LHCN-M2 (cell line): ENCODE measurements at regions not wholly inside any gene's neighbourhood (a gene's known extent, or its start where the extent isn't known, plus 50 kb on each side); places are given as distances from the start of the nearest gene placed in this dataset.

Experiments used
- DNase-seq: peaks from one replicate; pipeline ENCODE4 v3.0.0-alpha.2; 2012; ENCODE audit warnings: low read depth

GRCh38 chr9:1673300-1673699 is 341.8 kb upstream of the SMARCA2 start:
- DNase-seq: no peak

DNA sequence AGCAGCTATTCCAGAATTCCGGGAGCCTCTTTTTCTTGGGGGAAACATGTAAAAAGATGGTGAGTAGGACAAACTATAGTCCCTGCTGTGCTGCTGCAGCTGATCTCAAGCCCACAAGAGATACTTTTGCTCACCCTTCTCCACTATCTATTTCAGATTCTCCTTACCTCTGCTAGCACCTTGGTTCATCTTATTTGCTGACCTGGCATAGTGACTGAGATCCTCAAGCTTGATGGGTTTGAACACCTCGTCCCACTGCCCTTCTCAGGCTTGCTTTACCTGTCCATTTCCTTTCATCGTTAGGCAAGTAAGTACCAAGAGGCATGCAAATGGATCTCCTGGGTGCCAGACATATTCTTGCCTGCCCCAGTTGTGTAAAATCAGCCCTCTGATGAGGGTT is 338.4 kb upstream of the SMARCA2 start:
- no peak for DNase-seq

DNA sequence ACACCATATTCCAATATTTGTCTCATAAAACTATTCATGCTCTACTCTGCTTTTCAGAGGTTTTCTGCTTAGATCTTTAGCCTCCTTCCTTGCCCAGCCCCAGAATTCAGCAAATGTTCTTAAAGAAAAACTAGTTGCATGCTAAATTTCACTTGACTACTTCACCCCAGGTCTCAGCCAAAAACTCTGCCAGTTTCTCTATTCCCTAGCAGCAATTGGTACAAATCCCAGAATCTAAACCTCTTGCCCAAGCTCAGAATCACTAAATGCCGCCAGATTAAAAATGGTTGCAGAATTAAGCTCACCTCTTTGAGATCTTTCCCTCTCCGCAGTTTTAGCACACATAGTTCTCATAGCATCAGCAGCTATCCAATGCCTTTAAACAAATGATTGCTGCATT is 331.2 kb upstream of the SMARCA2 start:
- DNase-seq: no peak

- DNase-seq: no peak
Measured at GRCh38 chr9:1698991-1699390, 316.2 kb upstream of the SMARCA2 start.

- no peak for DNase-seq
Measured at GRCh38 chr9:1701113-1701512, 314.0 kb upstream of the SMARCA2 start.

- no peak for DNase-seq
Measured at GRCh38 chr9:1702701-1703100, 312.4 kb upstream of the SMARCA2 start.

DNA sequence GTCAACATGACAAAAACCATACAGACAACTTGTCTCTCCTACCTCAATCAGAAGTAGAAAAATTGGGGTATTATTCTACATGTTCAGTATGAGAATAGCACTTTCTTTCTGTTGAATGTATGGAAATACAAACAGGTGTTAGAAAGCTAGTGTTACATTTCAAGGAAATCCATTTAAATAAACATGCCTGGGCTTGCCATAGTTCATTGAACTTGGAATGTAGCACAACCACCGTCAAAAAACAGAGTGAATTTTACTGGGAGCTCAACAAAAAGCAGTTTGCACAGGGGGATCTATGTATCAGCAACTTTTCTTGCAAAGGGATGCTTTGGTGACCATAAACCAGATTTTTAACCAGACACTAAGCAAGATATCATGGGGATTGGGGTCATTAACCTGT is 307.9 kb upstream of the SMARCA2 start:
- no peak for DNase-seq

- no peak for DNase-seq
Measured at GRCh38 chr9:1708219-1708618, 306.9 kb upstream of the SMARCA2 start.

DNA sequence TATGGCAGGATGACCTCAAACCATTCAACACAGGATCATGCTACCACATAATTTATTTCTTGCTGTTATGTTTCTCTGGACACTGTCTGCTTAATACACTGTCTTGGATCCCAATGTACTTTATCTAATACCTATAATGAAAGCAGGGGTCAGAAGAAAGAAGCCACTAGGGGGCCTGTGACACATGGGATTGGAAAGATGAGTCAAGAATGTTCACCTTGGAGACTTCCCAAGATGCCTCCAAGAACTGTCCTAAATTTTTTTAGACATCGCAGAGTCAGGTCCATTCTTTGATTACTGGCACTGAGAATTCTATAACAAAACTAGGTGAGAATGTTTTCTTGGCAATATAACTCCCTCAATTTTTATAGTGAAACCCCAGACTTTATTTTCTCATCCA is 305.8 kb upstream of the SMARCA2 start:
- DNase-seq: no peak

GRCh38 chr9:1712861-1713450 is 302.2 kb upstream of the SMARCA2 start:
- no peak for DNase-seq

- no peak for DNase-seq
Measured at GRCh38 chr9:1713841-1714240, 301.3 kb upstream of the SMARCA2 start.

DNA sequence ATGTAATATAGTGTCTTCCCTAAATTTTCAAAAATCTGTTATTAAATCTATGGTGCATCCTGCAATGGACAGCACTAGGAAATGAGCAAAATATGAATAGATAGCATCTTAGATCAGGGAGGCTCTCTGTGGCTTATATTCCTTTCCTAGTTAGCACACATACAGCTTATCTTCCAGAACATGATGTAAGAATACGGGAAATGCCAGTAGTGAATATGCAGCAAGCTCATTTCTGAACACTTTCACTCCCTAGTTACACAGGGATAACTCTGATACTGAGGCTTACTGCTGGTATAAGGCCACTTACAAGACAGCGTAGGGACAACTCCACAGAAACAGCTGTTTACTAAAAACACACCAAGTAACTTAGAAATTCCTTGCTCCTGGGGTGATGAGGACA is 297.3 kb upstream of the SMARCA2 start:
- DNase-seq: no peak

GRCh38 chr9:1718836-1719235 is 296.3 kb upstream of the SMARCA2 start:
- no peak for DNase-seq

DNA sequence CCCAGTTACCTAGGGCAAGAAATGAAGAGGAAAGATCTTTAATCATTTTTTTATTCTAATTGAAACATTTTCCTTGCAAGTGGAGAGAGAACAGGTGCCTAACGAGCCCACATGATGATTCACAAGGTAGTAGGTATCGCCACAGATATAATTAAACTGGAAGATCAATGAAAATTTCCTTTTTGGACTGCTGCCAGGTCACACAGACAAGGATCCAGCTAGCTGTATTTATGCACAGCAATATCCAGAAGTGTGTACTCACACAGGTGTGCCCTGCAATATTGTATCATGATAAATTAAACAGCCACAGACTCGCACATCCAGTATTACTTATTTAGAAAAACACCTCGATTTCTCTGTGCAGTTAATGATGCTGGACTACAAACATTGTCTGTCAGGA is 294.0 kb upstream of the SMARCA2 start:
- no peak for DNase-seq

DNA sequence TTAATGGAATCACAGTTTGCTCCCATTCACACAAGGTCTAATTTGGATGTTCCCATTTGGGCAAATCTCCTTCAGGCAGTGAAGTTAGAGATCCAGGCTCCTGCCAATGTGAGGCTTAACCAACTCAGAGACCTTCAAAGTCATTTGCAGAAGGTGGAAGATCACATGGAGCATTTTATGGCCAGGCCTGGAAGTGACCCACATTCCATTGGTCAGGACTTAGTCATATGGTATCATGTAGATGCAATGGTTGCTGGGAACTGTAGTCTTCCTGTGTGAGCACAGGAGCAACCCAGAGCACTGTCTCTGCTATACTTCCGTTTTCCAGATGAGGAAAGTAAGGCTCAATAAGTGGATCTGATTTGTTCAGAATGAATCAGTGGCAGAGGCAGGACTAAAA is 292.7 kb upstream of the SMARCA2 start:
- DNase-seq: no peak

DNA sequence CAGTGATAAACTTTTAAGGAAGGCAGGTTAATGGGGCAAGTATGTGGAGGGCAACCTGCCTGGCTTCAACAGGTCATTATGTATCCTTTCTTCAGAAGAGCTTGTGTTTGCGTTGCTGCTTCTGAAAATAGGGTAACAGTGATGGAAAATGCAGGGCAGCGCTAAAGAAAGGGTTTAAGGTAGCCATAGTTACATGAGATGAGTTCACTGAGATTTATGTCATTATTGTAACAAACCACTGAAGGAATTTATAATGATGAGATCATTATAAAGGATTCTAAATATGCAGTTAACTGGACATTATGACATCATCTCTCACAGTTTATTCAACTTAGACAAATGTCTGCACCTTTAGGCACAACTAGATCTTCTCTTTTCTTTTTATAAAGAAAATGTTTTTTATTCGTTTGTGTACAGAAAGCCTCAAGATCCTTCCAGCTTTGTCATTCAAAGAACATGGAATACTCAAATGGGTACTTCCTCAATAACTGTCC is 291.6 kb upstream of the SMARCA2 start:
- DNase-seq: no peak

GRCh38 chr9:1726993-1727759 is 288.0 kb upstream of the SMARCA2 start:
- DNase-seq: no peak

- DNase-seq: no peak
Measured at GRCh38 chr9:1729631-1730030, 285.5 kb upstream of the SMARCA2 start.

DNA sequence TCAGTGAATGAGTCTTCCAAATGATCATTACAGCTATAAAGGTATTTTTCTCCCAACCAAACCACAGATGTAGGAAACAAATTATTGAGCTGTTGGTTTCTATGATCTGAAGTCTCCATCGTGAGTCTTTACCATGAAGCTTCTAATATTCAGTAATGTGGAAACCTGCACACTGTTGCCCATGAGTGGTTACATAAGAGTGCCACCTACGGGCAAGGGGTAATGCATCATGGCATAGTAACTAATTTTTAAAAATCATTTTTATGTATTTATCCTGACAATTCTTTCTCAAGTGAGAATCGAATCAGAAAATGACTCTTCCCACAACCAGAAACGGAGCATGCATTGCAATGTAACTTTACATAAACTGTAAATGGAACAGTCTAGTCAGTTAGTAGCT is 282.5 kb upstream of the SMARCA2 start:
- DNase-seq: no peak

DNA sequence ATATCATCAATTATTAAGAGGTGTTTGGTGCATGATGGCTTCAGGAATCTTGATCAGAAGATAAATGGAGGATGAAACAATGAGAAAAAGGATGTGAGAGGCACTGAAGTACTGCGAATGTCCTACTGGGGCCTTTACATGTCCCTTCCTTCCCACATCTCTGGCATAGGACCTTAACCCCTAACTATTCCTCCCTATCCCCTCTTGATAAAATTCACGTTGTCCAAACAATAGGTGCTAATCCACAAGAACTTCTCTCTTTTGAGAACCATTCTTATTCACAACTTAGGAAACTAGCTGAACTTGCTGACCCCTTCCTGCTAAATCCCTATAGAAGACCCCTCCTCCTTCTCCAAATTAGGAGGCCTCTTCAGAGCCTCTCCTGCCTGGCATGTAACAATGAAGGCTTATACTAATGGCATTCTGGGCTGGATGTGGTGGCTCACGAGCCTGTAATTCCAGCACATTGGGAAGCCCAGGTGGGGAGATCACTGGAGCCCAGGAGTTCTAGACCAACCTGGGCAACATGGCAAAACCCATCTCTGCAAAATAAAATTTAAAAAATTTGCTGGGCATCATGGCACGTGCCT is 276.5 kb upstream of the SMARCA2 start:
- DNase-seq: no peak

- DNase-seq: no peak
Measured at GRCh38 chr9:1743121-1743960, 271.8 kb upstream of the SMARCA2 start.

- DNase-seq: no peak
Measured at GRCh38 chr9:1745980-1746379, 269.2 kb upstream of the SMARCA2 start.
